WTC11 (cell line): ENCODE measurements at regions not wholly inside any gene's neighbourhood (a gene's known extent, or its start where the extent isn't known, plus 50 kb on each side); places are given as distances from the start of the nearest gene placed in this dataset.
A peak's percentile ranks its signal among the peaks of the same experiment; 100 is the strongest.

Source experiments
- ATAC-seq: fragments of 200-7000 bp; cut with Tn5 transposase; 2 replicates; pipeline ENCODE4 v1.10.0; 2021; ENCODE audit warnings: mild to moderate bottlenecking, moderate library complexity
- CTCF ChIA-PET: fragments of 300-600 bp; sonication (Branson Sonifier 250); formaldehyde crosslinking; loops from one replicate; lab custom pipeline; 2021; ENCODE audit warnings: antibody characterized with exemption; lab: Charles Lee
- POLR2A ChIA-PET: fragments of 350-600 bp; sonication (Branson Sonifier 250); formaldehyde crosslinking; loops from one replicate; lab custom pipeline; 2021; ENCODE audit warnings: antibody characterized with exemption; lab: Charles Lee
- DNase-seq: peaks from one replicate; pipeline ENCODE4 v3.0.0; 2021; ENCODE audit warnings: low spot score
- H3K27ac Mint-ChIP-seq: 2 replicates; pipeline ENCODE4 v1.8.0; 2021; ENCODE audit warnings: mixed read lengths
- H3K27me3 Mint-ChIP-seq: 2 replicates; pipeline ENCODE4 v1.8.0; 2021; ENCODE audit warnings: low read depth, mild to moderate bottlenecking, moderate library complexity, mixed read lengths
- H3K36me3 Mint-ChIP-seq: 2 replicates; pipeline ENCODE4 v1.8.0; 2021; ENCODE audit warnings: mixed read lengths
- H3K4me1 Mint-ChIP-seq: 2 replicates; pipeline ENCODE4 v1.8.0; 2022; ENCODE audit warnings: mixed read lengths
- H3K4me3 Mint-ChIP-seq: 2 replicates; pipeline ENCODE4 v1.8.0; 2021; ENCODE audit warnings: mild to moderate bottlenecking, moderate library complexity, mixed read lengths
- H3K9me3 Mint-ChIP-seq: 2 replicates; pipeline ENCODE4 v1.8.0; 2021; ENCODE audit warnings: mixed read lengths
- ATF3 ChIP-seq: sonication (generic); formaldehyde crosslinking; conservative IDR thresholded peaks from 2 replicates; pipeline ENCODE4 v1.8.1; 2022; ENCODE audit warnings: mild to moderate bottlenecking, missing genetic modification reagents
- E2F5 ChIP-seq: sonication (generic); formaldehyde crosslinking; IDR thresholded peaks from 2 replicates; pipeline ENCODE4 v1.8.1; 2022; ENCODE audit warnings: mild to moderate bottlenecking, moderate library complexity, missing genetic modification reagents
- EMX1 ChIP-seq: fragments of 250-450 bp; sonication (Bioruptor Pico); IDR thresholded peaks from 2 replicates; pipeline ENCODE4 v1.8.0; 2021; ENCODE audit warnings: mild to moderate bottlenecking
- ETV6 ChIP-seq: sonication (generic); formaldehyde crosslinking; IDR thresholded peaks from 2 replicates; pipeline ENCODE4 v1.8.1; 2022; ENCODE audit warnings: mild to moderate bottlenecking, missing genetic modification reagents
- FOXK1 ChIP-seq: sonication (generic); formaldehyde crosslinking; IDR thresholded peaks from 2 replicates; pipeline ENCODE4 v1.8.0; 2022; ENCODE audit warnings: mild to moderate bottlenecking, moderate library complexity, missing genetic modification reagents
- HMGA2 ChIP-seq: fragments of 250-450 bp; sonication (Bioruptor Pico); IDR thresholded peaks from 2 replicates; pipeline ENCODE4 v1.4.0; 2021; ENCODE audit warnings: mild to moderate bottlenecking, moderate library complexity
- IRF2 ChIP-seq: sonication (generic); formaldehyde crosslinking; IDR thresholded peaks from 2 replicates; pipeline ENCODE4 v1.8.0; 2022; ENCODE audit warnings: low read depth, missing genetic modification reagents, borderline replicate concordance
- JUN ChIP-seq: sonication (generic); formaldehyde crosslinking; IDR thresholded peaks from 2 replicates; pipeline ENCODE4 v1.8.0; 2023; ENCODE audit warnings: mild to moderate bottlenecking, missing genetic modification reagents
- MXD4 ChIP-seq: fragments of 250-450 bp; sonication (Bioruptor Pico); IDR thresholded peaks from 2 replicates; pipeline ENCODE4 v1.8.0; 2021; ENCODE audit warnings: mild to moderate bottlenecking, moderate library complexity, borderline replicate concordance
- OVOL2 ChIP-seq: fragments of 250-450 bp; sonication (Bioruptor Pico); IDR thresholded peaks from 2 replicates; pipeline ENCODE4 v1.9.0; 2021; ENCODE audit warnings: mild to moderate bottlenecking, borderline replicate concordance
- RORB ChIP-seq: fragments of 250-450 bp; sonication (Bioruptor Pico); IDR thresholded peaks from 2 replicates; pipeline ENCODE4 v1.9.0; 2021; ENCODE audit warnings: mild to moderate bottlenecking
- SOX15 ChIP-seq: fragments of 250-450 bp; sonication (Bioruptor Pico); IDR thresholded peaks from 2 replicates; pipeline ENCODE4 v1.9.0; 2021; ENCODE audit warnings: mild to moderate bottlenecking
- TEAD4 ChIP-seq: sonication (generic); formaldehyde crosslinking; IDR thresholded peaks from 2 replicates; pipeline ENCODE4 v1.8.0; 2022; ENCODE audit warnings: mild to moderate bottlenecking, missing genetic modification reagents
- TP53 ChIP-seq: sonication (generic); formaldehyde crosslinking; IDR thresholded peaks from 2 replicates; pipeline ENCODE4 v1.8.1; 2023; ENCODE audit warnings: mild to moderate bottlenecking, missing genetic modification reagents
- ZBTB21 ChIP-seq: sonication (generic); formaldehyde crosslinking; IDR thresholded peaks from 2 replicates; pipeline ENCODE4 v1.8.1; 2023; ENCODE audit warnings: mild to moderate bottlenecking, missing genetic modification reagents, borderline replicate concordance
- ZNF219 ChIP-seq: sonication (generic); formaldehyde crosslinking; IDR thresholded peaks from 2 replicates; pipeline ENCODE4 v1.8.0; 2023; ENCODE audit warnings: missing genetic modification reagents, mild to moderate bottlenecking, borderline replicate concordance
- ZNF281 ChIP-seq: sonication (generic); formaldehyde crosslinking; IDR thresholded peaks from 2 replicates; pipeline ENCODE4 v1.8.0; 2023; ENCODE audit warnings: mild to moderate bottlenecking, missing genetic modification reagents
- ZNF317 ChIP-seq: sonication (generic); formaldehyde crosslinking; IDR thresholded peaks from 2 replicates; pipeline ENCODE4 v1.8.1; 2023; ENCODE audit warnings: low read depth, mild to moderate bottlenecking, moderate library complexity, missing genetic modification reagents, borderline replicate concordance
- ZNF671 ChIP-seq: fragments of 250-450 bp; sonication (Bioruptor Pico); IDR thresholded peaks from 2 replicates; pipeline ENCODE4 v1.8.0; 2021; ENCODE audit warnings: mild to moderate bottlenecking
- ZSCAN18 ChIP-seq: fragments of 250-450 bp; sonication (Bioruptor Pico); IDR thresholded peaks from 2 replicates; pipeline ENCODE4 v2.1.2; 2022; ENCODE audit warnings: mild to moderate bottlenecking, moderate library complexity
- TF ChIP-seq, protein P1 (sequence below): sonication (generic); formaldehyde crosslinking; IDR thresholded peaks from 2 replicates; pipeline ENCODE4 v1.8.0; 2022; ENCODE audit warnings: mild to moderate bottlenecking, missing genetic modification reagents
- TF ChIP-seq, protein P2 (sequence below): sonication (generic); formaldehyde crosslinking; IDR thresholded peaks from 2 replicates; pipeline ENCODE4 v1.8.0; 2022; ENCODE audit warnings: mild to moderate bottlenecking, missing genetic modification reagents
- TF ChIP-seq, protein P3 (sequence below): sonication (generic); formaldehyde crosslinking; IDR thresholded peaks from 2 replicates; pipeline ENCODE4 v1.8.0; 2022; ENCODE audit warnings: mild to moderate bottlenecking, missing genetic modification reagents
- TF ChIP-seq, protein P4 (sequence below): sonication (generic); formaldehyde crosslinking; IDR thresholded peaks from 2 replicates; pipeline ENCODE4 v1.8.1; 2023; ENCODE audit warnings: mild to moderate bottlenecking, missing genetic modification reagents

DNA sequence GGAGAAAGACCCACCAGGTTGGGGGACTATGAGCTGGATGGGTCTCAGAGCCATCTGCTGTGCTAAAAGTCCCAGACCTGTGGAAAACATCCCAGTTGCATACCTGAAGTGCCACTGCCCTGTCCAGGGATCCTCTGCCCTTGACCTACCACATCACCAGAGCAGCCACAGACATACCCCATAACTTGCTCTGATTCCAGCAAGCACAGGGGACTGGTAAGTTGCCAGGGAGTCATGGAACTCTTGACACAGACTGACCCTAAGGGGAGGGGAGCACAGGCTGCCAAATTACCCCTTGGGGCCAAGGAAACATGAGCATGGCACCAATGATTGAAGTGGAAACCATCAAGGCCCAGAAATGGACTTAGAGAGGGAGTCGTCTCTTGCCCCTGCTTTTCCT is 1335.1 kb upstream of the ALCAM start:
- POLR2A ChIA-PET, result no interaction called here
- peaks cover 6% of the 10 kb centered on the region for H3K36me3 Mint-ChIP-seq
- CTCF ChIA-PET, result no interaction called here
- no peak overlapping the region for H3K4me3 Mint-ChIP-seq
- no peak overlapping the region for H3K27ac Mint-ChIP-seq
- peaks cover 19% of the 10 kb centered on the region for H3K4me1 Mint-ChIP-seq
- ATAC-seq (no peak), DNase-seq (no peak)
- H3K27me3 Mint-ChIP-seq, result no peaks in the 10 kb centered on the region
- no peak for TF ChIP-seq ATF3 (CRISPR knock-in tag)
- TF ChIP-seq JUN, result no peak
- TF ChIP-seq TP53 (CRISPR knock-in tag), result no peak
- no peak for TF ChIP-seq ZNF281
- TF ChIP-seq ZSCAN18 (CRISPR knock-in tag), result no peak
- TF ChIP-seq OVOL2, result no peak
- TF ChIP-seq FOXK1 (CRISPR knock-in tag), result no peak
- TF ChIP-seq ZNF671 (CRISPR knock-in tag), result no peak
- peaks cover 21% of the 10 kb centered on the region for H3K9me3 Mint-ChIP-seq

- Mint-ChIP-seq H3K27ac (no peak overlapping the region; the same call in 1 of the 2 replicates), H3K4me1 (peaks cover 19% of the 10 kb centered on the region), H3K4me3 (no peak overlapping the region), H3K27me3 (no peaks in the 10 kb centered on the region), H3K36me3 (peaks cover 11% of the 10 kb centered on the region), H3K9me3 (peaks cover 26% of the 10 kb centered on the region)
- no peak for DNase-seq
- ChIA-PET CTCF (no interaction called here), POLR2A (no interaction called here)
- ATAC-seq, result peak; percentile 80
- TF ChIP-seq IRF2 (CRISPR knock-in tag) (no peak), ETV6 (CRISPR knock-in tag) (no peak), HMGA2 (CRISPR knock-in tag) (no peak)
Measured at GRCh38 chr3:104032283-104032682, 1334.4 kb upstream of the ALCAM start.

DNA sequence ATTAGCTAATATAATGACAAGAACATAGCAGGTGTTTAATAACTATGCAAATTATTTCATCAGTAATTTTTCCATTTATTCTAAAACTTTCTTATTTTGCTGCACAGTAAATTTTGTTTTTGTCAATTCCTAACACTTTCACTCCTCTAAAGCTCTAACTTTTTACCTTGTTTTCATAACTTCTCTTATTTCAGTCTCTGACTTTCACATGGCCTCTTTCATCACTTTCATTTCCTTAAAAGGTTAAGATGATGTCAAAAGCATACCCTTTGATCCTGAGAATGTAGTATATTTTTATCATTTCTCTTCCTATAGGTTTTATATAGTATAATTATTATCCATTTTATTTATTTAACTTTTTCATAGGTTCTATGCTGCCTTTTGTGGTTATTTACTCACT is 1325.8 kb upstream of the ALCAM start:
- no peak overlapping the region for H3K4me3 Mint-ChIP-seq
- peaks cover 12% of the 10 kb centered on the region for H3K36me3 Mint-ChIP-seq
- CTCF ChIA-PET, result no interaction called here
- H3K27me3 Mint-ChIP-seq, result no peaks in the 10 kb centered on the region
- POLR2A ChIA-PET, result no interaction called here
- peaks cover 24% of the 10 kb centered on the region for H3K9me3 Mint-ChIP-seq
- ATAC-seq (no peak), DNase-seq (no peak)
- H3K4me1 Mint-ChIP-seq, result no peaks in the 10 kb centered on the region
- H3K27ac Mint-ChIP-seq, result no peak overlapping the region
- TF ChIP-seq SOX15 (CRISPR knock-in tag) (no peak), JUN (no peak), MXD4 (CRISPR knock-in tag) (no peak), TEAD4 (CRISPR knock-in tag) (no peak), E2F5 (CRISPR knock-in tag) (no peak), ZBTB21 (CRISPR knock-in tag) (no peak), ZNF317 (no peak), RORB (CRISPR knock-in tag) (no peak), ZNF219 (no peak), EMX1 (CRISPR knock-in tag) (no peak)
- TF ChIP-seq, protein P1, sequence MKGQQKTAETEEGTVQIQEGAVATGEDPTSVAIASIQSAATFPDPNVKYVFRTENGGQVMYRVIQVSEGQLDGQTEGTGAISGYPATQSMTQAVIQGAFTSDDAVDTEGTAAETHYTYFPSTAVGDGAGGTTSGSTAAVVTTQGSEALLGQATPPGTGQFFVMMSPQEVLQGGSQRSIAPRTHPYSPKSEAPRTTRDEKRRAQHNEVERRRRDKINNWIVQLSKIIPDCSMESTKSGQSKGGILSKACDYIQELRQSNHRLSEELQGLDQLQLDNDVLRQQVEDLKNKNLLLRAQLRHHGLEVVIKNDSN (CRISPR knock-in tag), result no peak
- TF ChIP-seq, protein P2, sequence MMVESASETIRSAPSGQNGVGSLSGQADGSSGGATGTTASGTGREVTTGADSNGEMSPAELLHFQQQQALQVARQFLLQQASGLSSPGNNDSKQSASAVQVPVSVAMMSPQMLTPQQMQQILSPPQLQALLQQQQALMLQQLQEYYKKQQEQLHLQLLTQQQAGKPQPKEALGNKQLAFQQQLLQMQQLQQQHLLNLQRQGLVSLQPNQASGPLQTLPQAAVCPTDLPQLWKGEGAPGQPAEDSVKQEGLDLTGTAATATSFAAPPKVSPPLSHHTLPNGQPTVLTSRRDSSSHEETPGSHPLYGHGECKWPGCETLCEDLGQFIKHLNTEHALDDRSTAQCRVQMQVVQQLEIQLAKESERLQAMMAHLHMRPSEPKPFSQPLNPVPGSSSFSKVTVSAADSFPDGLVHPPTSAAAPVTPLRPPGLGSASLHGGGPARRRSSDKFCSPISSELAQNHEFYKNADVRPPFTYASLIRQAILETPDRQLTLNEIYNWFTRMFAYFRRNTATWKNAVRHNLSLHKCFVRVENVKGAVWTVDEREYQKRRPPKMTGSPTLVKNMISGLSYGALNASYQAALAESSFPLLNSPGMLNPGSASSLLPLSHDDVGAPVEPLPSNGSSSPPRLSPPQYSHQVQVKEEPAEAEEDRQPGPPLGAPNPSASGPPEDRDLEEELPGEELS (CRISPR knock-in tag), result no peak
- TF ChIP-seq, protein P3, sequence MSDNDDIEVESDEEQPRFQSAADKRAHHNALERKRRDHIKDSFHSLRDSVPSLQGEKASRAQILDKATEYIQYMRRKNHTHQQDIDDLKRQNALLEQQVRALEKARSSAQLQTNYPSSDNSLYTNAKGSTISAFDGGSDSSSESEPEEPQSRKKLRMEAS (CRISPR knock-in tag), result no peak
- TF ChIP-seq, protein P4, sequence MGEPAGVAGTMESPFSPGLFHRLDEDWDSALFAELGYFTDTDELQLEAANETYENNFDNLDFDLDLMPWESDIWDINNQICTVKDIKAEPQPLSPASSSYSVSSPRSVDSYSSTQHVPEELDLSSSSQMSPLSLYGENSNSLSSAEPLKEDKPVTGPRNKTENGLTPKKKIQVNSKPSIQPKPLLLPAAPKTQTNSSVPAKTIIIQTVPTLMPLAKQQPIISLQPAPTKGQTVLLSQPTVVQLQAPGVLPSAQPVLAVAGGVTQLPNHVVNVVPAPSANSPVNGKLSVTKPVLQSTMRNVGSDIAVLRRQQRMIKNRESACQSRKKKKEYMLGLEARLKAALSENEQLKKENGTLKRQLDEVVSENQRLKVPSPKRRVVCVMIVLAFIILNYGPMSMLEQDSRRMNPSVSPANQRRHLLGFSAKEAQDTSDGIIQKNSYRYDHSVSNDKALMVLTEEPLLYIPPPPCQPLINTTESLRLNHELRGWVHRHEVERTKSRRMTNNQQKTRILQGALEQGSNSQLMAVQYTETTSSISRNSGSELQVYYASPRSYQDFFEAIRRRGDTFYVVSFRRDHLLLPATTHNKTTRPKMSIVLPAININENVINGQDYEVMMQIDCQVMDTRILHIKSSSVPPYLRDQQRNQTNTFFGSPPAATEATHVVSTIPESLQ (CRISPR knock-in tag), result no peak
